ENCODE measurements at regions not wholly inside any gene's neighbourhood (a gene's known extent, or its start where the extent isn't known, plus 50 kb on each side); places are given as distances from the start of the nearest gene placed in this dataset.

DNA sequence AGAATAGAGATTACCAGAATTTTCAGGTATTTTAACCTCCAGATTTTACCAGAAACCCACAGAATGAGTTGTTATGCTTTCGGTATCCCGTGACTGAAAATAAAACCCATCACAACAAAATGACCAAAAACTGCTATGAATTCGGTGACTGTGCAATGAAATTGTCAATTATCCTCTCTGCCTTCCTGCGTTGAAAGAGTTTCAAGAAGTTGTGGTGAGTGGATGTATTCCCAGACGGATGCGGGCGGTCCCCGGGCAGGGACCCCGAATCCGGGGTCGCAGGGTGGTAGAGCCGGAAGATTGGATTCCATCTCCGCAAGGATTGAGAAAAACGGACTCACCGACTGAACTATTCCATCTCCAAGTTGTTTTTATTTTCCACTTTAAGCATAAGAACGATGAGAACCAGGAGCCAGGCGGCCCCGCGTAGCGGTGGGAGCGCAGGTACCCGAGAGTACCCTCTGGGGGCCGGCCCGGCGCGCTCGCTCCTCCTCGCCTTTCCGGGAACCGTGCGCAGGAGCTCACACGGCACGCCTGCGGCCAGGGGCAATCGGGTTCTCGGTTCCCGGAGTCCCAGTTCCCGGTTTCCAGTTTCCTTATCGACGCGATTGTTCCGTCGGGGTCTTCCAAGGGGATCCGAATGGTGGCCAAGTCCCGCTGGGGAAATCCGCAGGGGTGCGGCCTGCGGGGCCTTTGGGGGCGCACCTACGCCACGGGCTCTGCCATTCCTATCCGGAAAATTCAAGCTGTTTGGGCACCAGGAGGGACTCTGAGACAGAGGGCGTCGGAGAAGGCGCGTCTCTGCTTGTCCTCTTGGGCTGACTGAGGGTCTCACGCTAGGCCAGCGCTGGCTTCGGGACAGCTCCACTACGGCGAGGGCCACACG lies 104.9 kb upstream of the PRDM1 start:
- no peaks in the 10 kb centered on the region for H3K4me1 ChIP-seq
- no peak for ATAC-seq
- H3K4me3 ChIP-seq, result no peak overlapping the region
- no peak for FAIRE-seq
- WGBS (ENCODE audit: missing lambda C conversion rate), result 92% methylated on average over 52 of the region's 62 CpGs
- no peaks in the 10 kb centered on the region for H3K9me3 ChIP-seq
- CTCF ChIA-PET, result no interaction called here
- no peak for TF ChIP-seq ZSCAN20 (CRISPR knock-in tag; IDR thresholded peaks at IDR 0.05)
- TF ChIP-seq, protein P1, sequence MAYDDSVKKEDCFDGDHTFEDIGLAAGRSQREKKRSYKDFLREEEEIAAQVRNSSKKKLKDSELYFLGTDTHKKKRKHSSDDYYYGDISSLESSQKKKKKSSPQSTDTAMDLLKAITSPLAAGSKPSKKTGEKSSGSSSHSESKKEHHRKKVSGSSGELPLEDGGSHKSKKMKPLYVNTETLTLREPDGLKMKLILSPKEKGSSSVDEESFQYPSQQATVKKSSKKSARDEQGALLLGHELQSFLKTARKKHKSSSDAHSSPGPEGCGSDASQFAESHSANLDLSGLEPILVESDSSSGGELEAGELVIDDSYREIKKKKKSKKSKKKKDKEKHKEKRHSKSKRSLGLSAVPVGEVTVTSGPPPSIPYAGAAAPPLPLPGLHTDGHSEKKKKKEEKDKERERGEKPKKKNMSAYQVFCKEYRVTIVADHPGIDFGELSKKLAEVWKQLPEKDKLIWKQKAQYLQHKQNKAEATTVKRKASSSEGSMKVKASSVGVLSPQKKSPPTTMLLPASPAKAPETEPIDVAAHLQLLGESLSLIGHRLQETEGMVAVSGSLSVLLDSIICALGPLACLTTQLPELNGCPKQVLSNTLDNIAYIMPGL (CRISPR knock-in tag; IDR thresholded peaks at IDR 0.05; ENCODE audit: borderline replicate concordance), result no peak
- no peak for TF ChIP-seq JUN (IDR thresholded peaks at IDR 0.05)
- TF ChIP-seq RAD21 (conservative IDR thresholded peaks at IDR 0.05 in 1 of 2, IDR thresholded peaks at IDR 0.05 in 1 of 2), result no peak
- TF ChIP-seq FOSB (CRISPR knock-in tag; IDR thresholded peaks at IDR 0.05), result no peak
- no peak for TF ChIP-seq ESRRA (IDR thresholded peaks at IDR 0.05; ENCODE audit: borderline replicate concordance, low read length)
- no peak for TF ChIP-seq CBX2 (IDR thresholded peaks at IDR 0.05; ENCODE audit: borderline replicate concordance, low read depth)
- TF ChIP-seq TP53 (CRISPR knock-in tag; IDR thresholded peaks at IDR 0.05), result no peak
- TF ChIP-seq HEYL (CRISPR knock-in tag; IDR thresholded peaks at IDR 0.05), result no peak
- no peak for TF ChIP-seq MAFK (IDR thresholded peaks at IDR 0.05; ENCODE audit: partially characterized antibody)
- no peak for TF ChIP-seq FOXS1 (CRISPR knock-in tag; IDR thresholded peaks at IDR 0.05)
- TF ChIP-seq FOSL2 (IDR thresholded peaks at IDR 0.05), result no peak
- no peak for TF ChIP-seq FOSL2 (CRISPR knock-in tag; IDR thresholded peaks at IDR 0.05)
- no peak for TF ChIP-seq NPAS2 (CRISPR knock-in tag; IDR thresholded peaks at IDR 0.05; ENCODE audit: borderline replicate concordance)
- no peak for TF ChIP-seq GATA3 (IDR thresholded peaks at IDR 0.05; ENCODE audit: borderline replicate concordance)
- TF ChIP-seq, protein P2, sequence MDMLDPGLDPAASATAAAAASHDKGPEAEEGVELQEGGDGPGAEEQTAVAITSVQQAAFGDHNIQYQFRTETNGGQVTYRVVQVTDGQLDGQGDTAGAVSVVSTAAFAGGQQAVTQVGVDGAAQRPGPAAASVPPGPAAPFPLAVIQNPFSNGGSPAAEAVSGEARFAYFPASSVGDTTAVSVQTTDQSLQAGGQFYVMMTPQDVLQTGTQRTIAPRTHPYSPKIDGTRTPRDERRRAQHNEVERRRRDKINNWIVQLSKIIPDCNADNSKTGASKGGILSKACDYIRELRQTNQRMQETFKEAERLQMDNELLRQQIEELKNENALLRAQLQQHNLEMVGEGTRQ (IDR thresholded peaks at IDR 0.05), result no peak
- TF ChIP-seq ZFP36 (IDR thresholded peaks at IDR 0.05; ENCODE audit: borderline replicate concordance, partially characterized antibody), result no peak
- DNase-seq (ENCODE audit: low read depth in 1 of 2, low spot score in 1 of 2), result no peak
- POLR2A ChIA-PET, result no interaction called here
- no peak overlapping the region for H3K27ac ChIP-seq
- H3K4me2 ChIP-seq, result no peak overlapping the region

DNA sequence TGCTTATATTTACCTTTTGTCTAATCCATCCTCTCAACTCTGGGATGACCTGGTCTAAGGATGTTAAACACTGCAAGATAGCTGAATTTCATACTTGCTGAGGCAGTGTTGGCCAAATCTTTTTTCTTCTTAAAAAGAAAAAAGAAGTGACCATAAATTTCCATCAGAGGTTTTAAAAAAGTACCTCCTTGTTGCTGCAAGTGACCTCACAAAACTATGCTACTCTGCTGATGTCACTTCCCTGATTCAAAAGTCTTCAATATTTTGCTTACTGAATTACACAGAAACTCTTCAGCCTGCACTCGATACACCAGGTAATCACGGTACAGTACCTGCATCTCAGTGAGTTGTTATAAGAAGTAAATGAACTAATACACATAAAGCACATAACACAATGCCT lies 107.2 kb upstream of the PRDM1 start:
- POLR2A ChIA-PET, result no interaction called here
- TF ChIP-seq CEBPB (IDR thresholded peaks at IDR 0.05) (no peak), BHLHE40 (IDR thresholded peaks at IDR 0.05; ENCODE audit: low read depth, low read length) (no peak), RCOR1 (IDR thresholded peaks at IDR 0.05; ENCODE audit: low read depth, low read length) (no peak), FOSB (CRISPR knock-in tag; IDR thresholded peaks at IDR 0.05) (no peak), NFE2L2 (conservative IDR thresholded peaks at IDR 0.05; ENCODE audit: low read length) (no peak), KDM5A (IDR thresholded peaks at IDR 0.05) (no peak), TFCP2L1 (CRISPR knock-in tag; IDR thresholded peaks at IDR 0.05) (no peak), CBX8 (IDR thresholded peaks at IDR 0.05) (no peak), JUN (IDR thresholded peaks at IDR 0.05) (no peak), ZNF302 (CRISPR knock-in tag; IDR thresholded peaks at IDR 0.05) (no peak), EP300 (IDR thresholded peaks at IDR 0.05) (no peak), HOXA7 (CRISPR knock-in tag; IDR thresholded peaks at IDR 0.05) (no peak)
- TF ChIP-seq, protein P3, sequence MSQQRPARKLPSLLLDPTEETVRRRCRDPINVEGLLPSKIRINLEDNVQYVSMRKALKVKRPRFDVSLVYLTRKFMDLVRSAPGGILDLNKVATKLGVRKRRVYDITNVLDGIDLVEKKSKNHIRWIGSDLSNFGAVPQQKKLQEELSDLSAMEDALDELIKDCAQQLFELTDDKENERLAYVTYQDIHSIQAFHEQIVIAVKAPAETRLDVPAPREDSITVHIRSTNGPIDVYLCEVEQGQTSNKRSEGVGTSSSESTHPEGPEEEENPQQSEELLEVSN (IDR thresholded peaks at IDR 0.05; ENCODE audit: borderline replicate concordance, low read depth), result no peak
- TF ChIP-seq, protein P1 (CRISPR knock-in tag; IDR thresholded peaks at IDR 0.05; ENCODE audit: borderline replicate concordance), result no peak
- H3K4me3 ChIP-seq, result no peak overlapping the region
- H3K9me3 ChIP-seq, result no peaks in the 10 kb centered on the region
- H3K4me2 ChIP-seq, result no peak overlapping the region
- H3K27ac ChIP-seq, result no peak overlapping the region
- H3K4me1 ChIP-seq, result no peaks in the 10 kb centered on the region
- WGBS (ENCODE audit: missing lambda C conversion rate), result 94% methylated on average over 2 of the region's 2 CpGs
- CTCF ChIA-PET, result interaction anchor here (1.1 kb wide), 1 partner anchor 8 kb away, joined by 3 read pairs; no protein-coding TSS in a partner anchor
- FAIRE-seq, result no peak
- DNase-seq (ENCODE audit: low read depth in 1 of 2, low spot score in 1 of 2), result no peak
- no peak for ATAC-seq
